Brain microvascular endothelial cell (primary cell): ENCODE measurements at regions not wholly inside any gene's neighbourhood (a gene's known extent, or its start where the extent isn't known, plus 50 kb on each side); places are given as distances from the start of the nearest gene placed in this dataset.
"Not testable (repeated sequence)": the region's sequence is repeated elsewhere in the genome, so short reads cannot be mapped to it uniquely, and the experiment has no call there.

ENCODE experiments used
- DNase-seq: peaks from one replicate; pipeline ENCODE4 v3.0.0-alpha.2; 2020
- H3K27ac ChIP-seq: fragments of 250-450 bp; sonication (Bioruptor Pico); 2 replicates; pipeline ENCODE4 v1.5.1; 2020; ENCODE audit warnings: mild to moderate bottlenecking, moderate library complexity
- H3K27me3 ChIP-seq: fragments of 250-450 bp; sonication (Bioruptor Pico); replicated peaks from 2 replicates; pipeline ENCODE4 v1.5.1; 2020; ENCODE audit warnings: mild to moderate bottlenecking
- H3K36me3 ChIP-seq: fragments of 250-450 bp; sonication (Bioruptor Pico); replicated peaks from 2 replicates; pipeline ENCODE4 v1.5.1; 2020; ENCODE audit warnings: mild to moderate bottlenecking
- H3K4me3 ChIP-seq: 2 replicates; pipeline ENCODE4 v1.5.1; 2011; ENCODE audit warnings: low read depth, mild to moderate bottlenecking, control low read depth, low read length, moderate library complexity
- CTCF ChIP-seq: IDR thresholded peaks from 2 replicates; pipeline ENCODE4 v1.5.1; 2011; ENCODE audit warnings: low read depth, mild to moderate bottlenecking, moderate library complexity, low read length, control low read depth, inconsistent platforms; ENCODE audit errors: missing control alignments
- in situ Hi-C: cut with HindIII; loops from 2 replicates; pipeline ENCODE4 v1.10.0; 2017; ENCODE audit warnings: low sequenced_read_pairs, low pct_ligation_motif_present

- no peak overlapping the region for H3K4me3 ChIP-seq
- H3K27ac ChIP-seq: no peak overlapping the region
- no peaks in the 10 kb centered on the region for H3K27me3 ChIP-seq
- TF ChIP-seq CTCF: no peak
- in situ Hi-C loops: no loop called here
- no peaks in the 10 kb centered on the region for H3K36me3 ChIP-seq
- no peak for DNase-seq
These were observed 2250.0 kb upstream of the AGA start for GRCh38 chr4:179692222-179692621.

- Histone ChIP-seq H3K36me3 (no peaks in the 10 kb centered on the region), H3K27ac (peak overlapping the region; percentile 38), H3K27me3 (no peaks in the 10 kb centered on the region), H3K4me3 (no peak overlapping the region)
- in situ Hi-C loops: no loop called here
- no peak for TF ChIP-seq CTCF
- DNase-seq: peak; percentile 80
These were observed 2252.9 kb upstream of the AGA start for GRCh38 chr4:179695175-179695574.

GRCh38 chr4:179698321-179698720 lies 2256.1 kb upstream of the AGA start:
- Histone ChIP-seq H3K27me3 (no peaks in the 10 kb centered on the region), H3K36me3 (no peaks in the 10 kb centered on the region), H3K27ac (no peak overlapping the region), H3K4me3 (no peak overlapping the region)
- no peak for TF ChIP-seq CTCF
- in situ Hi-C loops: no loop called here
- DNase-seq: no peak

GRCh38 chr4:179709961-179710624 lies 2267.9 kb upstream of the AGA start:
- DNase-seq: no peak
- Histone ChIP-seq H3K36me3 (no peaks in the 10 kb centered on the region), H3K27me3 (no peaks in the 10 kb centered on the region), H3K27ac (no peak overlapping the region), H3K4me3 (no peak overlapping the region)
- in situ Hi-C loops: no loop called here
- TF ChIP-seq CTCF: no peak

GRCh38 chr4:179719766-179720450 lies 2277.7 kb upstream of the AGA start:
- H3K4me3 ChIP-seq: no peak overlapping the region
- in situ Hi-C loops: no loop called here

GRCh38 chr4:179726491-179726890 lies 2284.3 kb upstream of the AGA start:
- in situ Hi-C loops: not testable (repeated sequence)

More at GRCh38 chr4:179719766-179720450, 2277.7 kb upstream of the AGA start:
- Histone ChIP-seq H3K36me3 (no peaks in the 10 kb centered on the region), H3K27ac (no peak overlapping the region), H3K27me3 (no peaks in the 10 kb centered on the region)
- DNase-seq: no peak
- no peak for TF ChIP-seq CTCF

More at GRCh38 chr4:179726491-179726890, 2284.3 kb upstream of the AGA start:
- H3K36me3 ChIP-seq, H3K4me3 ChIP-seq, H3K27me3 ChIP-seq, DNase-seq, H3K27ac ChIP-seq: not testable (repeated sequence)
